ENCODE measurements at regions not wholly inside any gene's neighbourhood (a gene's known extent, or its start where the extent isn't known, plus 50 kb on each side); places are given as distances from the start of the nearest gene placed in this dataset.
"Not testable (repeated sequence)": the region's sequence is repeated elsewhere in the genome, so short reads cannot be mapped to it uniquely, and the experiment has no call there.

GRCh38 chr4:187060551-187060950 is 336.9 kb upstream of the FAT1 start:
- no peak for DNase-seq (ENCODE audit: low read depth in 2 of 2)

GRCh38 chr4:187063251-187063650 is 339.6 kb upstream of the FAT1 start:
- no peak for DNase-seq (ENCODE audit: low read depth in 2 of 2)

- no peak for DNase-seq (ENCODE audit: low read depth in 2 of 2)
Observed at GRCh38 chr4:187064033-187064432, 340.4 kb upstream of the FAT1 start.

GRCh38 chr4:187065396-187065795 is 341.7 kb upstream of the FAT1 start:
- DNase-seq (ENCODE audit: low read depth in 2 of 2): no peak

GRCh38 chr4:187065806-187066205 is 342.1 kb upstream of the FAT1 start:
- DNase-seq (ENCODE audit: low read depth in 2 of 2): no peak

- DNase-seq (ENCODE audit: low read depth in 2 of 2): no peak
Observed at GRCh38 chr4:187069398-187069797, 345.7 kb upstream of the FAT1 start.

- DNase-seq (ENCODE audit: low read depth in 2 of 2): no peak
Observed at GRCh38 chr4:187070158-187070557, 346.5 kb upstream of the FAT1 start.

- DNase-seq (ENCODE audit: low read depth in 2 of 2): no peak
Observed at GRCh38 chr4:187070740-187071139, 347.1 kb upstream of the FAT1 start.

- no peak for DNase-seq (ENCODE audit: low read depth in 2 of 2)
Observed at GRCh38 chr4:187071946-187072600, 348.4 kb upstream of the FAT1 start.

GRCh38 chr4:187073820-187074219 is 350.2 kb upstream of the FAT1 start:
- DNase-seq (ENCODE audit: low read depth in 2 of 2): no peak

GRCh38 chr4:187075514-187075913 is 351.9 kb upstream of the FAT1 start:
- DNase-seq (ENCODE audit: low read depth in 2 of 2): no peak

GRCh38 chr4:187077744-187078401 is 354.2 kb upstream of the FAT1 start:
- no peak for DNase-seq (ENCODE audit: low read depth in 2 of 2)

- no peak for DNase-seq (ENCODE audit: low read depth in 2 of 2)
Observed at GRCh38 chr4:187084701-187085100, 361.0 kb upstream of the FAT1 start.

- DNase-seq (ENCODE audit: low read depth in 2 of 2): no peak
Observed at GRCh38 chr4:187085339-187085738, 361.7 kb upstream of the FAT1 start.

GRCh38 chr4:187086151-187086550 is 362.5 kb upstream of the FAT1 start:
- no peak for DNase-seq (ENCODE audit: low read depth in 2 of 2)

GRCh38 chr4:187088070-187088799 is 364.6 kb upstream of the FAT1 start:
- DNase-seq (ENCODE audit: low read depth in 2 of 2): no peak

- no peak for DNase-seq (ENCODE audit: low read depth in 2 of 2)
Observed at GRCh38 chr4:187090401-187090800, 366.7 kb upstream of the FAT1 start.

GRCh38 chr4:187090832-187091231 is 367.2 kb upstream of the FAT1 start:
- not testable (repeated sequence) for DNase-seq (ENCODE audit: low read depth in 2 of 2)

GRCh38 chr4:187094144-187094543 is 370.5 kb upstream of the FAT1 start:
- DNase-seq (ENCODE audit: low read depth in 2 of 2): no peak

GRCh38 chr4:187098429-187098828 is 374.8 kb upstream of the FAT1 start:
- no peak for DNase-seq (ENCODE audit: low read depth in 2 of 2)

GRCh38 chr4:187103351-187103750 is 379.7 kb upstream of the FAT1 start:
- DNase-seq (ENCODE audit: low read depth in 2 of 2): no peak

GRCh38 chr4:187108845-187109244 is 385.2 kb upstream of the FAT1 start:
- no peak for DNase-seq (ENCODE audit: low read depth in 2 of 2)

- DNase-seq (ENCODE audit: low read depth in 2 of 2): no peak
Observed at GRCh38 chr4:187109636-187110035, 386.0 kb upstream of the FAT1 start.

Data from lung microvascular endothelial cell (primary cell).